Naive thymus-derived CD4-positive, alpha-beta T cell (primary cell): ENCODE measurements at regions not wholly inside any gene's neighbourhood (a gene's known extent, or its start where the extent isn't known, plus 50 kb on each side); places are given as distances from the start of the nearest gene placed in this dataset.
"Not testable (repeated sequence)": the region's sequence is repeated elsewhere in the genome, so short reads cannot be mapped to it uniquely, and the experiment has no call there.

ENCODE experiments used
- ATAC-seq: fragments of 150-1000 bp; cut with Tn5 transposase; 2 replicates; pipeline ENCODE4 v1.10.0; 2021; ENCODE audit warnings: mild to moderate bottlenecking, moderate library complexity
- CTCF ChIA-PET: fragments of 350-600 bp; sonication (Branson Sonifier 250); formaldehyde crosslinking; loops from one replicate; lab custom pipeline; 2021; ENCODE audit warnings: antibody characterized with exemption; lab: Charles Lee
- POLR2A ChIA-PET: fragments of 350-600 bp; sonication (Branson Sonifier 250); formaldehyde crosslinking; loops from one replicate; lab custom pipeline; 2021; ENCODE audit warnings: antibody characterized with exemption, inconsistent platforms; lab: Charles Lee
- DNase-seq, 9 donors: peaks; one replicate each; pipeline versions ENCODE4 v3.0.0 to v3.0.0-alpha.2; 2020 to 2022; ENCODE audit warnings: mixed read lengths in 1 of 9
- H3K27ac ChIP-seq: one replicate; pipeline ENCODE4 v1.7.0; 2013; ENCODE audit warnings: mild to moderate bottlenecking, low read depth, low read length, moderate library complexity
- H3K27me3 ChIP-seq, 2 donors: one replicate each; pipeline ENCODE4 v1.7.0; 2013; ENCODE audit warnings: low read length in 2 of 2, mild to moderate bottlenecking in 2 of 2, moderate library complexity in 2 of 2; ENCODE audit not compliant: control insufficient read depth in 2 of 2, insufficient read depth in 2 of 2
- H3K36me3 ChIP-seq, 3 experiments: 1 replicate in 2 of 3; 2 replicates in 1 of 3; pipeline ENCODE4 v1.7.0; 2013; ENCODE audit warnings: low read length in 3 of 3, mild to moderate bottlenecking in 3 of 3, moderate library complexity in 1 of 3; ENCODE audit not compliant: insufficient read depth in 3 of 3, control insufficient read depth in 2 of 3
- H3K4me1 ChIP-seq, 2 donors: one replicate each; pipeline ENCODE4 v1.7.0; 2013; ENCODE audit warnings: low read length in 2 of 2, mild to moderate bottlenecking in 2 of 2, moderate library complexity in 1 of 2; ENCODE audit not compliant: control insufficient read depth in 2 of 2, insufficient read depth in 2 of 2
- H3K4me3 ChIP-seq: 2 replicates; pipeline ENCODE4 v1.7.0; 2013; ENCODE audit warnings: mild to moderate bottlenecking, low read length
- H3K9me3 ChIP-seq, 3 experiments: 1 replicate in 2 of 3; 2 replicates in 1 of 3; pipeline ENCODE4 v1.7.0; 2013; ENCODE audit warnings: low read length in 3 of 3; ENCODE audit not compliant: control insufficient read depth in 2 of 3
- H3K27ac Mint-ChIP-seq, 9 donors: one replicate each; pipeline ENCODE4 v1.8.0; 2020 to 2022; ENCODE audit warnings: mixed read lengths in 9 of 9, mild to moderate bottlenecking in 8 of 9, moderate library complexity in 5 of 9, inconsistent platforms in 2 of 9
- H3K27me3 Mint-ChIP-seq, 5 donors: one replicate each; pipeline ENCODE4 v1.8.0; 2021 to 2022; ENCODE audit warnings: mixed read lengths in 5 of 5, mild to moderate bottlenecking in 1 of 5
- H3K36me3 Mint-ChIP-seq, 5 donors: one replicate each; pipeline ENCODE4 v1.8.0; 2020 to 2022; ENCODE audit warnings: mixed read lengths in 5 of 5, mild to moderate bottlenecking in 3 of 5, inconsistent platforms in 1 of 5
- H3K4me1 Mint-ChIP-seq, 7 donors: one replicate each; pipeline ENCODE4 v1.8.0; 2020 to 2022; ENCODE audit warnings: mixed read lengths in 7 of 7, mild to moderate bottlenecking in 3 of 7, inconsistent platforms in 1 of 7
- H3K4me3 Mint-ChIP-seq, 10 donors: one replicate each; pipeline ENCODE4 v1.8.0; 2020 to 2022; ENCODE audit warnings: mild to moderate bottlenecking in 10 of 10, mixed read lengths in 10 of 10, moderate library complexity in 6 of 10, inconsistent platforms in 2 of 10
- H3K9me3 Mint-ChIP-seq, 11 donors: one replicate each; pipeline ENCODE4 v1.8.0; 2020 to 2022; ENCODE audit warnings: mixed read lengths in 11 of 11, mild to moderate bottlenecking in 4 of 11, inconsistent platforms in 1 of 11, moderate library complexity in 1 of 11
- intact Hi-C, 2 donors: fragments of 100-400 bp; cut with micrococcal nuclease; formaldehyde crosslinking; loops; one replicate each; pipeline ENCODE4 v1.15.1; 2023

GRCh38 chr1:761791-762190 is 75.3 kb upstream of the OR4F16 start:
- H3K36me3 Mint-ChIP-seq, CTCF ChIA-PET, POLR2A ChIA-PET: not testable (repeated sequence)

GRCh38 chr1:771449-771848 is 85.0 kb upstream of the OR4F16 start:
- H3K9me3 Mint-ChIP-seq, DNase-seq, H3K36me3 Mint-ChIP-seq, POLR2A ChIA-PET, H3K4me3 Mint-ChIP-seq, H3K9me3 ChIP-seq, H3K27ac Mint-ChIP-seq, CTCF ChIA-PET, H3K4me1 ChIP-seq, H3K4me1 Mint-ChIP-seq, H3K4me3 ChIP-seq, ATAC-seq, H3K27ac ChIP-seq, H3K27me3 ChIP-seq, H3K36me3 ChIP-seq, H3K27me3 Mint-ChIP-seq: not testable (repeated sequence)
- intact Hi-C loops, result loop anchor here in 1 of 2 donors (10.0 kb wide), 1 partner anchor 53 kb away; no protein-coding TSS in a partner anchor

More at GRCh38 chr1:761791-762190, 75.3 kb upstream of the OR4F16 start:
- H3K4me1 Mint-ChIP-seq, H3K9me3 Mint-ChIP-seq, ATAC-seq, DNase-seq, H3K27me3 Mint-ChIP-seq, H3K4me1 ChIP-seq, H3K36me3 ChIP-seq, H3K27me3 ChIP-seq, H3K4me3 Mint-ChIP-seq, H3K4me3 ChIP-seq, intact Hi-C loops, H3K27ac ChIP-seq, H3K9me3 ChIP-seq, H3K27ac Mint-ChIP-seq: not testable (repeated sequence)

- intact Hi-C loops, result loop anchor here in 1 of 2 donors (10.0 kb wide), 1 partner anchor 47 kb away; no protein-coding TSS in a partner anchor
- H3K4me3 Mint-ChIP-seq, result peak overlapping the region in 4 of 10 donors; percentile 14 to 97 (median 96)
Observed at GRCh38 chr1:777480-778180, 91.2 kb upstream of the OR4F16 start.

GRCh38 chr1:778451-779278 is 92.2 kb upstream of the OR4F16 start:
- H3K27me3 Mint-ChIP-seq, CTCF ChIA-PET, H3K9me3 ChIP-seq, POLR2A ChIA-PET, H3K9me3 Mint-ChIP-seq, H3K4me1 ChIP-seq, H3K36me3 ChIP-seq, H3K36me3 Mint-ChIP-seq, H3K27me3 ChIP-seq: not testable (repeated sequence)
- ATAC-seq (peak; percentile 99), DNase-seq (peak; percentile 97 to 99 (median 99))
- intact Hi-C loops, result loop anchor here in 1 of 2 donors (10.0 kb wide), 1 partner anchor 46 kb away; no protein-coding TSS in a partner anchor
- Mint-ChIP-seq H3K4me1 (peaks cover 0 to 11% (median 9%) of the 10 kb centered on the region in 7 donors), H3K27ac (peak overlapping the region; percentile 95 to 100 (median 100)), H3K4me3 (peak overlapping the region; percentile 80 to 99 (median 96))
- Histone ChIP-seq H3K27ac (peak overlapping the region; percentile 80), H3K4me3 (peak overlapping the region; percentile 70)

More at GRCh38 chr1:777480-778180, 91.2 kb upstream of the OR4F16 start:
- H3K9me3 ChIP-seq, H3K4me1 ChIP-seq, DNase-seq, H3K27me3 ChIP-seq, H3K36me3 ChIP-seq, CTCF ChIA-PET, H3K4me3 ChIP-seq, H3K36me3 Mint-ChIP-seq, ATAC-seq, POLR2A ChIA-PET, H3K27me3 Mint-ChIP-seq, H3K9me3 Mint-ChIP-seq: not testable (repeated sequence)
- H3K27ac ChIP-seq, result peak overlapping the region; percentile 80
- Mint-ChIP-seq H3K27ac (peak overlapping the region in 7 of 9 donors; percentile 14 to 100 (median 100)), H3K4me1 (peaks cover 0 to 11% (median 9%) of the 10 kb centered on the region in 7 donors)

GRCh38 chr1:779621-780020 is 93.2 kb upstream of the OR4F16 start:
- H3K27me3 ChIP-seq, POLR2A ChIA-PET, H3K27me3 Mint-ChIP-seq, ATAC-seq, H3K4me1 ChIP-seq, H3K9me3 ChIP-seq, H3K9me3 Mint-ChIP-seq, H3K36me3 Mint-ChIP-seq, H3K36me3 ChIP-seq, H3K4me3 ChIP-seq, H3K27ac ChIP-seq, CTCF ChIA-PET: not testable (repeated sequence)
- peak in 1 of 9 donors; percentile 16 for DNase-seq
- Mint-ChIP-seq H3K27ac (peak overlapping the region in 6 of 9 donors; percentile 54 to 100 (median 92)), H3K4me3 (peak overlapping the region; percentile 80 to 99 (median 96)), H3K4me1 (peaks cover 0 to 11% (median 9%) of the 10 kb centered on the region in 7 donors)
- intact Hi-C loops, result loop anchor here in 1 of 2 donors (10.0 kb wide), 1 partner anchor 45 kb away; no protein-coding TSS in a partner anchor

- no peak overlapping the region for H3K4me3 Mint-ChIP-seq
- H3K4me1 ChIP-seq, result no peaks in the 10 kb centered on the region
- H3K9me3 ChIP-seq, result no peaks in the 10 kb centered on the region
- peaks cover 0 to 12% (median 3%) of the 10 kb centered on the region in 5 donors for H3K36me3 Mint-ChIP-seq
- H3K27ac Mint-ChIP-seq, result no peak overlapping the region
- CTCF ChIA-PET, result no interaction called here
- POLR2A ChIA-PET, result no interaction called here
- DNase-seq (no peak), ATAC-seq (no peak)
- H3K4me1 Mint-ChIP-seq, result peaks cover 0 to 2% (median 0%) of the 10 kb centered on the region in 7 donors
- no peaks in the 10 kb centered on the region for H3K27me3 ChIP-seq
- intact Hi-C loops, result no loop called here
- no peak overlapping the region for H3K27ac ChIP-seq
- H3K36me3 ChIP-seq, result no peaks in the 10 kb centered on the region
- H3K4me3 ChIP-seq, result no peak overlapping the region
- H3K9me3 Mint-ChIP-seq, result peaks cover 0 to 2% (median 0%) of the 10 kb centered on the region in 11 donors
- H3K27me3 Mint-ChIP-seq, result no peaks in the 10 kb centered on the region
Observed at GRCh38 chr1:788835-789234, 102.4 kb upstream of the OR4F16 start.
